Urothelium cell line (cell line): ENCODE measurements at regions not wholly inside any gene's neighbourhood (a gene's known extent, or its start where the extent isn't known, plus 50 kb on each side); places are given as distances from the start of the nearest gene placed in this dataset.
"Not testable (repeated sequence)": the region's sequence is repeated elsewhere in the genome, so short reads cannot be mapped to it uniquely, and the experiment has no call there.

Experiments
- DNase-seq: peaks from one replicate; pipeline ENCODE4 v3.0.0; 2011; ENCODE audit warnings: low spot score, mixed read lengths
- FAIRE-seq: peaks from 2 replicates; lab custom pipeline; 2011; peaks lifted over from hg19 to GRCh38; lab: Jason Lieb, UNC

DNA sequence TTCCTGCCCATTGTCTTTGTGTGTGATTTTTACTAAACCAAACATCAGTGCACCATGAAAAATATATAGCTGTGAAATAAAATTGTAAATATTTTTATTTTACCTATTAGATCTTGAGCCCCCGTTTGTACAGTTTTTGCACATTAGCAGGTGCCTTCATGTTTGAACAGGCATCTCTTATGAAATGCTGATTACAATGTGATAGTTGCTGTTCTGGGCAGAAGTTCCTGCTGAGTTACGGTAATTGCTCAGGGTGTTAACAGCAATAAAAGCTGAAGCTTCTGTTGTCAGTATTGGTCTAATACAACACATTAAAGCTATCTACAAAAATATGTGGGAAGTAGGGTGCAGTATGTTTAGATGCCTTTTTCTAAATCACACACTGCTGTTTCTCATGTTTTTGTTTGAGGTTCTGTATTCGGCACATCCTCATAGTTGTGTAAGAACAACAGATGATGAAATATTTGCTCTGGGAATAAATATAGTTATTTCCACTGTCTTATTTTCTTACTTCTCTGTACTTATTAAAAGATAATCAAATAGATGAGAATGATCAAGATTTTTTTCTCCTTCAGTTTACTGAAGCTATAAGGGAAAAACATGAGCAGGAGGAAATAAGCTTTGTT is 173.8 kb upstream of the GOLGA6L22 start:
- DNase-seq, FAIRE-seq: not testable (repeated sequence)

DNA sequence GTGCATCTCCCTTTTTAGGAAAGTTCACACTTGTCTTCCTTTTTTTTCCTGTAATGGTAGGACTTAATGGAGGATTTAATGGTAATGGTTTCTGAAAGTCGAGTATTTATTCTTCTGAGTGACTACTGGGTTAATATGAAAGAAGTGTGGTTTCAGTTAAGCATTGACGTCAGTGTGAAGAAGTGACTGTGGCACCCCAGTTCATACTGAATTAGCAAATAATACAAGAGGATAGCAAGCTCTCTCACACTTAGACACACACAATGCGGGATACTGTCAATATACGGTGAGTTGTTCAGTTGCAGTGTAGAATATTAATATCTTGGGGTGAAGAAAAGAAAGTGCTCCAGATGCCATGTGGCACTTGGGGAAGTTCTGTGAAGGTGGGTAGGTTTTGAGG is 167.6 kb upstream of the GOLGA6L22 start:
- not testable (repeated sequence) for DNase-seq, FAIRE-seq

DNA sequence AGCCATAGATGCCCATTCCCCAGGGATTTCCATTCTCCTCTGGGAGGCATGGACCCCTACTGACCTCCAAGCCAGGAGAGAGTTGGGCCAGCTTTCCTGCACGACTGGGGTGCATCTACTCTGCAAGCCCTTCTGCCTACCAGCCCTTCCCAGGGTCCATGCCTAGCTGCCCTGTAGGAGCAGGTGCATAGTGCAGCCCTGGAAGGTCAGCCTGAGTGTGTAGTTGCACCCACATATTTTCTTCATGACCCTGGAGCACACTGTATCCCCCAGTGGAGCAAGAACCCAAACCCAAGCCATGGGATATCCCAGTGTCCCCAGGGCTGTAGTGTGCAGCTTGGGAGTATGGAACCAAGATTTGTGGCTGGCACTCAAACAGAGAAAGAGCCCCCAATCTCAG is 155.6 kb upstream of the GOLGA6L22 start:
- DNase-seq, FAIRE-seq: not testable (repeated sequence)
